Cardiac fibroblast (primary cell): ENCODE measurements at regions not wholly inside any gene's neighbourhood (a gene's known extent, or its start where the extent isn't known, plus 50 kb on each side); places are given as distances from the start of the nearest gene placed in this dataset.

Experiments used
- DNase-seq, 2 donors: peaks; one replicate each; pipeline versions ENCODE4 v3.0.0 to v3.0.0-alpha.2; 2010; ENCODE audit warnings: low read depth in 2 of 2
- H3K4me3 ChIP-seq, 2 donors: replicated peaks in 1 of 2; 1 replicate in 1 of 2; 2 replicates in 1 of 2; pipeline ENCODE4 v1.5.1; 2011; ENCODE audit warnings: low read depth in 2 of 2, low read length in 2 of 2, mild to moderate bottlenecking in 2 of 2, moderate library complexity in 1 of 2
- CTCF ChIP-seq: IDR thresholded peaks from one replicate; pipeline ENCODE4 v1.5.1; 2011; ENCODE audit warnings: low read depth, mild to moderate bottlenecking, low read length, inconsistent platforms

DNA sequence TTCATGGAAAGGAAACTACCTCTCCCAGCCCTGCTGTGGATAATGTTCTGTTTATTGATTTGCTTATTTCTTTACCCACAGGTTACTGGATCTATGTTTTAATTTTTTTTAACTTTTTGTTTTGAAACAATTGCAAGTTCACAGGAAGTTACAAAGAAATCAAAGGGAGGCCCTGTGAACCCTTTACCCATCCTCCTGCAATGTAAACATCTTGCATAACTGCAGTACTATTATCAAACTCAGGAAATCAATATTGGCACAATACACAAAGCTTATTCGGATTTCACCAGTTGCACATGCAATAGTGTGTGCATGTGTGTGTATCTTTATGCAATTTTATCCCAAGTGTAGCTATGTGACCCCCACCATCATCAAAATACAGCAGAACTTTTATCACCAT is 398.0 kb downstream of the BTBD3 start:
- no peak for DNase-seq
- no peak overlapping the region for H3K4me3 ChIP-seq
- no peak for TF ChIP-seq CTCF

DNA sequence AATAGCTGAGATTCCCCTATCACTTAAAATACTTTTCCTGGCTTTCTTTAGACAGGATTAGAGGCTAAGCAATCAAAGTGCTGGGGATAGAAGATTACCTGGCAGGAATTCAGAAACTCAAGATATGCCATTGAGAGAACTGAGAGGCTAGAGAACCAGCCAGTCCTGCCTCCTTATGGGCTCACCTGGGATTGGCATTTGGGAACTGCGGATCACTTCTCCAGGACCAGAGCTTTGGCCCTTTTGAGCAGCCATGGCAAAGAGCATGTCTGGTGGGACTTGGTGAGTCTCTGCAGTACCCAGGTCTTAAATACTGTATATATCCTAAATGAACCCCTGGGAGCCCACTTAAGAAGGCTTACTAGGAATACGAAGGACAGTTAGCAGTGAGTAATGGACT is 399.1 kb downstream of the BTBD3 start:
- no peak for TF ChIP-seq CTCF
- DNase-seq = no peak

DNA sequence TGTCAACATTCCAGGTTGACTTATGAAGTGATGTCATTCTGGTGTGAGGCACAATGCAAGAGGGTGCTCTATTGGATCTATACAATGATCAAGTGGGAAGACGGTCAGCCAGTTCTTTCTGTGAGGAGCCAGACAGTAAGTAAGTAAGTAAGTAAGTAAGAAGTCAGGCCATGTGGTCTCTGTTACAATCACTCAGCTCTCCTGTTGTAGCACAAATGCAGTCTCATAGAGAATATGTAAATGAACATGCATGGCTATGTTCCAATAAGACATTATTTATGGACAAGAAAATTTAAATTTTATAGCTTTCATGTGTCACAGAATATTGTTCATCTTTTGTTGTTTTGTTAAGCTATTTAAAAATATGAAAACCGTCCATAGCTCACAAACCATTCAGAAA is 399.7 kb downstream of the BTBD3 start:
- DNase-seq = no peak
- TF ChIP-seq CTCF = no peak
- no peak overlapping the region for H3K4me3 ChIP-seq

More for the DNA sequence above, 399.1 kb downstream of the BTBD3 start:
- no peak overlapping the region for H3K4me3 ChIP-seq

- TF ChIP-seq CTCF = no peak
- no peak for DNase-seq
- H3K4me3 ChIP-seq = no peak overlapping the region
Measured at GRCh38 chr20:12318043-12318442, 400.4 kb downstream of the BTBD3 start.

- DNase-seq = no peak
- TF ChIP-seq CTCF = no peak
Measured at GRCh38 chr20:12321736-12322135, 404.0 kb downstream of the BTBD3 start.

DNA sequence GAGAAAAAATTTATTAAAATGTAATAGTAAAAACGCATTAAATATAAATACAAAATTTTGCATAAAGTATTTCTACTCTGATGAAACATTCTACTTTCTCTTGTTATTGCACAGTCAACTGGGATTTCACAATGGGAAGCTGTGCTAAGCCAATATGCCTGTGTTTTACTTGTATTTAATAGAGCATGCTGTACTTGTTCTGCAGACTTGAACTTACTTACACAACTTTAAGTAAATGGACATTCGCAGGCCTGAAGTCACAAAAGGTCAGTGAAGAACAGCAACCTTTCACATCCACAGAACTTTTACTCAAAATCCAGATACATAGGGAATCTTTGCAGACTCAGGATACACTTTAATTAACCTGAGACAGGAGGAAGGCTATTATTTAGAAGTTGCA is 409.5 kb downstream of the BTBD3 start:
- no peak for TF ChIP-seq CTCF
- no peak for DNase-seq
- H3K4me3 ChIP-seq = no peak overlapping the region

More at GRCh38 chr20:12321736-12322135, 404.0 kb downstream of the BTBD3 start:
- no peak overlapping the region for H3K4me3 ChIP-seq

DNA sequence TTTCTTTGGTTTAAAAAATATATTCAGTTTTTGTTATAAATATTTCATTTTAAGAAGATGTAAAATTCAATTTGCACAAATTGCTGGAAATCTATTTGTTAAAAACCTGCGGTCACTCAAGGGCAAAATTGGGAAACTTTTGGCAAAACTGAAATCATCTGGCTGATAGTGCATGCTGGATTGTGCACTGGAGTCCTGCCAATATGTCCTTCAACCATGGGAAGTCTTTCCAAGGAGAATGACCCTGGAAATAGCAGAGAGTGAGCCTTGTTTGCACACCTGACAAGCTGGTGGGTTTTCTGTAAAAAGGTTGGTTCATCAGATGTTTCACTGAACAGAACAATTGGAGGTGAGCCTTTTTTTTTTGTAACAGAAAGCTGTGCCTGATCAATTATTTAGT is 413.5 kb downstream of the BTBD3 start:
- no peak for TF ChIP-seq CTCF
- no peak for DNase-seq
- no peak overlapping the region for H3K4me3 ChIP-seq
